Trophoblast cell (in vitro differentiated cells and primary cell): ENCODE measurements at regions not wholly inside any gene's neighbourhood (a gene's known extent, or its start where the extent isn't known, plus 50 kb on each side); places are given as distances from the start of the nearest gene placed in this dataset.

ENCODE experiments used
- DNase-seq, 2 donors: peaks; one replicate each; pipeline ENCODE4 v3.0.0-alpha.2; 2016
- H2AFZ ChIP-seq: 2 replicates; pipeline ENCODE4 v1.6.1; 2013; ENCODE audit warnings: low read length, moderate library complexity, mild to moderate bottlenecking; ENCODE audit not compliant: insufficient read depth, poor library complexity
- H2AK5ac ChIP-seq: 2 replicates; pipeline ENCODE4 v1.6.1; 2013; ENCODE audit warnings: mild to moderate bottlenecking, low read length
- H2BK120ac ChIP-seq: 2 replicates; pipeline ENCODE4 v1.6.1; 2013; ENCODE audit warnings: low read length, mild to moderate bottlenecking, moderate library complexity; ENCODE audit not compliant: insufficient read depth, poor library complexity
- H2BK12ac ChIP-seq: 2 replicates; pipeline ENCODE4 v1.6.1; 2013; ENCODE audit warnings: mild to moderate bottlenecking, low read length, moderate library complexity
- H2BK5ac ChIP-seq: 2 replicates; pipeline ENCODE4 v1.6.1; 2013; ENCODE audit warnings: low read length, low read depth, moderate library complexity, mild to moderate bottlenecking; ENCODE audit not compliant: poor library complexity
- H3K14ac ChIP-seq: 2 replicates; pipeline ENCODE4 v1.6.1; 2013; ENCODE audit warnings: mild to moderate bottlenecking, low read length
- H3K18ac ChIP-seq: 2 replicates; pipeline ENCODE4 v1.6.1; 2013; ENCODE audit warnings: mild to moderate bottlenecking, low read length
- H3K23ac ChIP-seq: 2 replicates; pipeline ENCODE4 v1.6.1; 2013; ENCODE audit warnings: low read length
- H3K27ac ChIP-seq: 2 replicates; pipeline ENCODE4 v1.5.1; 2013; ENCODE audit warnings: low read depth, mild to moderate bottlenecking, inconsistent platforms, low read length, moderate library complexity
- H3K27me3 ChIP-seq: 2 replicates; pipeline ENCODE4 v1.6.1; 2013; ENCODE audit warnings: inconsistent platforms, mild to moderate bottlenecking, low read length, moderate library complexity; ENCODE audit not compliant: insufficient read depth
- H3K36me3 ChIP-seq, 2 experiments: 1 replicate in 1 of 2; 2 replicates in 1 of 2; pipeline ENCODE4 v1.6.1; 2013; ENCODE audit warnings: low read length in 2 of 2, mild to moderate bottlenecking in 2 of 2, moderate library complexity in 1 of 2; ENCODE audit not compliant: insufficient read depth in 2 of 2, control insufficient read depth in 1 of 2
- H3K4ac ChIP-seq: 2 replicates; pipeline ENCODE4 v1.6.1; 2013; ENCODE audit warnings: low read depth, mild to moderate bottlenecking, low read length, moderate library complexity
- H3K4me1 ChIP-seq, 2 experiments: 1 replicate in 1 of 2; 2 replicates in 1 of 2; pipeline ENCODE4 v1.6.1; 2013; ENCODE audit warnings: low read length in 2 of 2, mild to moderate bottlenecking in 2 of 2, moderate library complexity in 1 of 2; ENCODE audit not compliant: insufficient read depth in 2 of 2, control insufficient read depth in 1 of 2
- H3K4me2 ChIP-seq: 2 replicates; pipeline ENCODE4 v1.6.1; 2013; ENCODE audit warnings: inconsistent platforms, mild to moderate bottlenecking, low read length, moderate library complexity
- H3K4me3 ChIP-seq: 2 replicates; pipeline ENCODE4 v1.5.1; 2013; ENCODE audit warnings: mild to moderate bottlenecking, low read depth, low read length, inconsistent platforms
- H3K79me1 ChIP-seq: one replicate; pipeline ENCODE4 v1.6.1; 2013; ENCODE audit warnings: low read length
- H3K79me2 ChIP-seq: 2 replicates; pipeline ENCODE4 v1.6.1; 2013; ENCODE audit warnings: low read length, mild to moderate bottlenecking; ENCODE audit not compliant: control insufficient read depth, insufficient read depth, poor library complexity
- H3K9ac ChIP-seq: 2 replicates; pipeline ENCODE4 v1.6.1; 2013; ENCODE audit warnings: mild to moderate bottlenecking, low read length
- H3K9me3 ChIP-seq: 2 replicates; pipeline ENCODE4 v1.6.1; 2013; ENCODE audit warnings: low read depth, mild to moderate bottlenecking, control low read depth, inconsistent platforms, low read length; ENCODE audit not compliant: insufficient read depth
- H4K12ac ChIP-seq: 2 replicates; pipeline ENCODE4 v1.6.1; 2013; ENCODE audit warnings: low read depth, mild to moderate bottlenecking, low read length, moderate library complexity
- H4K8ac ChIP-seq: 2 replicates; pipeline ENCODE4 v1.6.1; 2013; ENCODE audit warnings: low read depth, mild to moderate bottlenecking, low read length, moderate library complexity
- H4K91ac ChIP-seq: one replicate; pipeline ENCODE4 v1.6.1; 2013; ENCODE audit warnings: low read depth, mild to moderate bottlenecking, low read length, moderate library complexity
- WGBS: extraction: QIAGEN DNeasy Blood & Tissue Kit; methylation state at CpG from one replicate; pipeline ENCODE4 v1.1.7; 2013; ENCODE audit warnings: missing lambda C conversion rate; ENCODE audit not compliant: insufficient read length, insufficient coverage; ENCODE audit errors: extremely low coverage; 5-methylcytosine and 5-hydroxymethylcytosine counted together

DNA sequence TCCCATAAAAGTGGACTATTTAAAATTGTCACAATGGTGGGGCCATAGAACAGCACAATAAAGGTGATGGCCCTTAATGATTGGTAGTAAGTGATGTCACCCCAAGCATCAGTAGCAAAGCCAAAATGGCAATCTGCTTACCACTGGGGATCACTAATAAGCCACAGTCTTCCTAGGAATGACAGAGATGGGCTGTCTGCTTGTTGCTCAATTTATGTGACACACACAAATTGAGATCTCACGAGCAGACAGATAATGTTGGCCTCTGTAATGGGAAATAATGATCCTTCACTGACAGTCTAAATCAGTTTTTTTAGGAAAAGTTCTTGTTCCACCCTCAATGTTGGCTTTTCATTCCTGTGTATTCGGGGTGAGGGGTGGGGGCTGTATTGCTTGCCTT is 515.1 kb downstream of the BRD1 start:
- Histone ChIP-seq H3K9me3 (no peaks in the 10 kb centered on the region), H3K36me3 (no peaks in the 10 kb centered on the region), H3K27me3 (no peaks in the 10 kb centered on the region), H3K4me2 (no peak overlapping the region), H3K27ac (no peak overlapping the region), H2BK12ac (no peak overlapping the region), H3K14ac (no peak overlapping the region), H3K4me1 (no peaks in the 10 kb centered on the region), H2AK5ac (no peak overlapping the region), H4K12ac (no peak overlapping the region), H4K8ac (no peak overlapping the region), H2BK120ac (no peak overlapping the region), H2BK5ac (no peak overlapping the region), H2AFZ (no peak overlapping the region), H3K4me3 (no peak overlapping the region), H3K79me1 (no peaks in the 10 kb centered on the region), H3K18ac (no peak overlapping the region), H3K23ac (no peak overlapping the region), H3K4ac (no peak overlapping the region), H3K9ac (no peak overlapping the region), H3K79me2 (no peaks in the 10 kb centered on the region), H4K91ac (no peak overlapping the region)
- WGBS = no CpG with 5 or more reads among the region's 2 CpGs
- no peak for DNase-seq

DNA sequence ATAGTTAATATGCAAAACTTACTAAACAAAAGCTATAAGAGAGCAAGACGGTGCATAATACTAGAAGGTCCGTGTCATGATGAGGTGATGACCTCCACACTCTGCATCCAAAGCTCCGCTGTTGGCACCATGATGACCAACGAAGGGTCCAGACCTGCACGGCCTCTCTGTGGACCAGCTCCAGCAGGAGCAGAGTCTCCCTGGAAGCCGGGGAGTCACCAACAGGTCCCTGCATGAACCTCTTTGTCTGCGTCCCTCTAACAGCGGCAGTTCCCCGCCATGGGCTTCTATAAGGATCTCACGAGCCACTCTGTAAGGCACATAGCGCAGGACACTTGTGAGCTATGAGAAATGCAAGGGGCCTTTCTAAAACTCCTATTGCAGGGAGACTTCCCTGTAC is 517.3 kb downstream of the BRD1 start:
- no CpG with 5 or more reads among the region's 11 CpGs for WGBS
- Histone ChIP-seq H2BK12ac (no peak overlapping the region), H2BK5ac (no peak overlapping the region), H3K9ac (no peak overlapping the region), H3K4me1 (no peaks in the 10 kb centered on the region), H2BK120ac (no peak overlapping the region), H4K91ac (no peak overlapping the region), H3K14ac (no peak overlapping the region), H3K79me2 (no peaks in the 10 kb centered on the region), H3K79me1 (no peaks in the 10 kb centered on the region), H3K23ac (no peak overlapping the region), H3K4ac (no peak overlapping the region), H3K18ac (no peak overlapping the region), H4K12ac (no peak overlapping the region), H4K8ac (no peak overlapping the region), H2AK5ac (no peak overlapping the region), H3K9me3 (no peaks in the 10 kb centered on the region), H3K27me3 (no peaks in the 10 kb centered on the region), H3K27ac (no peak overlapping the region), H3K36me3 (no peaks in the 10 kb centered on the region), H3K4me3 (no peak overlapping the region), H2AFZ (no peak overlapping the region), H3K4me2 (no peak overlapping the region)
- DNase-seq = no peak

DNA sequence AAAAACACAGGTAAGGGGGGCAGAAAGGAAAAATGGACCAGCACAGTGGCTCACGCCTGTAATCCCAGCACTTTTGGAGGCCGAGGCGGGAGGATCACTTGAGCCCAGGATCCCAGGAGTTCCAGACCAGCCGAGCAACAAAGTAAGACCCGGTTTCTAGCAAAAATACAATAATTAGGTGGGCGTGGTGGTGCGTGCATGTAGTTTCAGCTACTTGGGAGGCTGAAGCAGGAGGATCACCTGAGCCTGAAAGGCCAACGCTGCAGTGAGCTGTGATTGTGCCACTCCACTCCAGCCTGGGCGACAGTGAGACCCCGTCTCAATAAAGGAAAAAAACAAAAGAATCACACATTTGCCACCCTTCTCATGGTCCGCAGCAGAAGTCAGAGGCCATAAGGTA is 519.4 kb downstream of the BRD1 start:
- H2BK12ac ChIP-seq = no peak overlapping the region
- no peaks in the 10 kb centered on the region for H3K79me2 ChIP-seq
- no peak overlapping the region for H2AFZ ChIP-seq
- H4K91ac ChIP-seq = no peak overlapping the region
- H3K18ac ChIP-seq = no peak overlapping the region
- WGBS = no CpG with 5 or more reads among the region's 11 CpGs
- H2BK5ac ChIP-seq = no peak overlapping the region
- no peaks in the 10 kb centered on the region for H3K79me1 ChIP-seq
- no peak for DNase-seq
- H3K23ac ChIP-seq = no peak overlapping the region
- no peak overlapping the region for H2AK5ac ChIP-seq
- H3K4me3 ChIP-seq = no peak overlapping the region
- no peaks in the 10 kb centered on the region for H3K4me1 ChIP-seq
- H3K9me3 ChIP-seq = no peaks in the 10 kb centered on the region
- no peak overlapping the region for H3K9ac ChIP-seq
- no peak overlapping the region for H3K14ac ChIP-seq
- no peak overlapping the region for H3K4ac ChIP-seq
- H4K12ac ChIP-seq = no peak overlapping the region
- no peak overlapping the region for H4K8ac ChIP-seq
- no peak overlapping the region for H2BK120ac ChIP-seq
- H3K4me2 ChIP-seq = no peak overlapping the region
- no peaks in the 10 kb centered on the region for H3K27me3 ChIP-seq
- H3K36me3 ChIP-seq = no peaks in the 10 kb centered on the region
- H3K27ac ChIP-seq = no peak overlapping the region

GRCh38 chr22:49307870-49308269 is 519.8 kb downstream of the BRD1 start:
- Histone ChIP-seq H3K9ac (no peak overlapping the region), H4K12ac (no peak overlapping the region), H3K79me1 (no peaks in the 10 kb centered on the region), H3K4me2 (no peak overlapping the region), H3K9me3 (no peaks in the 10 kb centered on the region), H3K27me3 (no peaks in the 10 kb centered on the region), H3K23ac (no peak overlapping the region), H3K27ac (no peak overlapping the region), H2BK5ac (no peak overlapping the region), H3K79me2 (no peaks in the 10 kb centered on the region), H2AK5ac (no peak overlapping the region), H3K18ac (no peak overlapping the region), H3K4ac (no peak overlapping the region), H3K14ac (no peak overlapping the region), H4K8ac (no peak overlapping the region), H2BK120ac (no peak overlapping the region), H3K36me3 (no peaks in the 10 kb centered on the region), H4K91ac (no peak overlapping the region), H3K4me3 (peak overlapping the region; percentile 37), H3K4me1 (no peaks in the 10 kb centered on the region), H2BK12ac (no peak overlapping the region), H2AFZ (no peak overlapping the region)
- no peak for DNase-seq
- WGBS = no CpG with 5 or more reads among the region's 16 CpGs
